ENCODE measurements at regions not wholly inside any gene's neighbourhood (a gene's known extent, or its start where the extent isn't known, plus 50 kb on each side); places are given as distances from the start of the nearest gene placed in this dataset.

GRCh38 chr2:66926594-66927112 is 470.5 kb upstream of the ETAA1 start:
- TF ChIP-seq CTCF (conservative IDR thresholded peaks at IDR 0.05), result no peak
- H3K27me3 ChIP-seq (ENCODE audit: insufficient read depth, low read length), result no peaks in the 10 kb centered on the region
- H3K4me2 ChIP-seq (ENCODE audit: insufficient read depth, insufficient read length, low read length), result no peak overlapping the region
- Mint-ChIP-seq H3K27ac (no peak overlapping the region), H3K4me3 (no peak overlapping the region), H3K9me3 (no peaks in the 10 kb centered on the region), H3K4me1 (no peaks in the 10 kb centered on the region), H3K36me3 (ENCODE audit: insufficient read depth in 1 of 3, low read depth in 3 of 3) (no peaks in the 10 kb centered on the region), H3K27me3 (ENCODE audit: low read depth) (no peaks in the 10 kb centered on the region)
- no peak overlapping the region for H4K5ac ChIP-seq (ENCODE audit: insufficient read length, low read depth, low read length)
- no peak overlapping the region for H2BK12ac ChIP-seq (ENCODE audit: insufficient read length, low read depth, low read length)
- no peak overlapping the region for H3K9ac ChIP-seq (ENCODE audit: extremely low read depth, insufficient read length, low read length)
- no peak overlapping the region for H2AFZ ChIP-seq (ENCODE audit: low read length)
- no peak overlapping the region for H3K27ac ChIP-seq (ENCODE audit: insufficient read length, low read depth, low read length)
- WGBS (ENCODE audit: extremely low coverage, insufficient read length, low lambda C conversion rate), result no CpG with 5 or more reads among the region's 6 CpGs
- H2BK120ac ChIP-seq (ENCODE audit: low read depth, low read length, poor library complexity, severe bottlenecking), result no peak overlapping the region
- no peak overlapping the region for H3K23ac ChIP-seq (ENCODE audit: insufficient read length, low read depth, low read length)
- no peak overlapping the region for H2BK5ac ChIP-seq (ENCODE audit: insufficient read length, low read length)
- no peak overlapping the region for H3K56ac ChIP-seq (ENCODE audit: insufficient read length, low read depth, low read length)
- no peak overlapping the region for H3K18ac ChIP-seq (ENCODE audit: insufficient read length, low read depth, low read length)
- no peaks in the 10 kb centered on the region for H3K23me2 ChIP-seq (ENCODE audit: insufficient read length, low read depth, low read length, poor library complexity, severe bottlenecking)
- H2BK20ac ChIP-seq (ENCODE audit: low read depth, low read length, poor library complexity, severe bottlenecking), result no peak overlapping the region
- H4K91ac ChIP-seq (ENCODE audit: insufficient read length, low read depth, low read length), result no peak overlapping the region
- no peaks in the 10 kb centered on the region for H3K79me2 ChIP-seq (ENCODE audit: insufficient read depth, low read length)
- no peaks in the 10 kb centered on the region for H3K4me1 ChIP-seq (ENCODE audit: insufficient read depth, low read length)
- no peak overlapping the region for H3K14ac ChIP-seq (ENCODE audit: insufficient read depth, low read length)
- no peak overlapping the region for H3T11ph ChIP-seq (ENCODE audit: low read length)
- no peak overlapping the region for H2BK15ac ChIP-seq (ENCODE audit: low read depth, low read length)
- DNase-seq, result no peak
- H2AK5ac ChIP-seq (ENCODE audit: insufficient read length, low read length), result no peak overlapping the region
- no peaks in the 10 kb centered on the region for H3K79me1 ChIP-seq (ENCODE audit: insufficient read depth, low read depth, low read length, poor library complexity, severe bottlenecking)
- H4K20me1 ChIP-seq (ENCODE audit: control insufficient read depth, insufficient read depth, insufficient read length), result no peaks in the 10 kb centered on the region
- no peak overlapping the region for H4K8ac ChIP-seq (replicated peaks; ENCODE audit: insufficient read length, low read depth, low read length)
- no peak overlapping the region for H3K4ac ChIP-seq (ENCODE audit: low read depth, low read length)
- H3K9me3 ChIP-seq (ENCODE audit: control insufficient read depth, low read depth, low read length), result no peaks in the 10 kb centered on the region

Data from H9 (cell line).